ENCODE measurements at regions not wholly inside any gene's neighbourhood (a gene's known extent, or its start where the extent isn't known, plus 50 kb on each side); places are given as distances from the start of the nearest gene placed in this dataset.
A peak's percentile ranks its signal among the peaks of the same experiment; 100 is the strongest.
"Not testable (repeated sequence)": the region's sequence is repeated elsewhere in the genome, so short reads cannot be mapped to it uniquely, and the experiment has no call there.

DNA sequence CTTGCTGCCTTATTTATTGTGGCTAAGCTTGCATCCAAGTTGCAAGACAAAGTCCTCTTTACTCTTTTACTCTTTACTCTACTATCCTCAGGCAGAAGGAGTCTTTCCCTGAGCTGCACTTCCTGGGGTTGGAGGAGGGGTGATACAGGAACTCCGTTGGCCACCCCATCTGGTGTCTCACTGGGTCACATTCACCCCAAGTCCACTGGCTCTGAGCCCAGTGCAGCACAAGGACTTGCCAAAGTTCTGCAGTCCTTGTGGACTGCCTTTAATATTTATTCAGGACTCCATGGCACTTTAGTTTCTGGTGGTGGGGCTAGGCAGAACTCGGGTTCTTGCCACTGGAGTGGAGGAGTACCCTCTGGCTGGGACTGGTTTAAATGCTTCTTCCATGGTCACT lies 165.4 kb upstream of the KCNH8 start:
- H3K4me3 ChIP-seq (ENCODE audit: low read depth, low read length), result no peak overlapping the region
- no peak for DNase-seq (ENCODE audit: low read depth)
- TF ChIP-seq MYC (IDR thresholded peaks at IDR 0.05; ENCODE audit: low read depth, low read length) (no peak), POLR2A (IDR thresholded peaks at IDR 0.05; ENCODE audit: extremely low read depth, insufficient read length) (no peak)
- TF ChIP-seq, protein P1, sequence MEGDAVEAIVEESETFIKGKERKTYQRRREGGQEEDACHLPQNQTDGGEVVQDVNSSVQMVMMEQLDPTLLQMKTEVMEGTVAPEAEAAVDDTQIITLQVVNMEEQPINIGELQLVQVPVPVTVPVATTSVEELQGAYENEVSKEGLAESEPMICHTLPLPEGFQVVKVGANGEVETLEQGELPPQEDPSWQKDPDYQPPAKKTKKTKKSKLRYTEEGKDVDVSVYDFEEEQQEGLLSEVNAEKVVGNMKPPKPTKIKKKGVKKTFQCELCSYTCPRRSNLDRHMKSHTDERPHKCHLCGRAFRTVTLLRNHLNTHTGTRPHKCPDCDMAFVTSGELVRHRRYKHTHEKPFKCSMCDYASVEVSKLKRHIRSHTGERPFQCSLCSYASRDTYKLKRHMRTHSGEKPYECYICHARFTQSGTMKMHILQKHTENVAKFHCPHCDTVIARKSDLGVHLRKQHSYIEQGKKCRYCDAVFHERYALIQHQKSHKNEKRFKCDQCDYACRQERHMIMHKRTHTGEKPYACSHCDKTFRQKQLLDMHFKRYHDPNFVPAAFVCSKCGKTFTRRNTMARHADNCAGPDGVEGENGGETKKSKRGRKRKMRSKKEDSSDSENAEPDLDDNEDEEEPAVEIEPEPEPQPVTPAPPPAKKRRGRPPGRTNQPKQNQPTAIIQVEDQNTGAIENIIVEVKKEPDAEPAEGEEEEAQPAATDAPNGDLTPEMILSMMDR (IDR thresholded peaks at IDR 0.05; ENCODE audit: low read depth, low read length), result no peak
- TF ChIP-seq, protein P2, sequence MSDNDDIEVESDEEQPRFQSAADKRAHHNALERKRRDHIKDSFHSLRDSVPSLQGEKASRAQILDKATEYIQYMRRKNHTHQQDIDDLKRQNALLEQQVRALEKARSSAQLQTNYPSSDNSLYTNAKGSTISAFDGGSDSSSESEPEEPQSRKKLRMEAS (IDR thresholded peaks at IDR 0.05; ENCODE audit: low read depth, low read length), result no peak

DNA sequence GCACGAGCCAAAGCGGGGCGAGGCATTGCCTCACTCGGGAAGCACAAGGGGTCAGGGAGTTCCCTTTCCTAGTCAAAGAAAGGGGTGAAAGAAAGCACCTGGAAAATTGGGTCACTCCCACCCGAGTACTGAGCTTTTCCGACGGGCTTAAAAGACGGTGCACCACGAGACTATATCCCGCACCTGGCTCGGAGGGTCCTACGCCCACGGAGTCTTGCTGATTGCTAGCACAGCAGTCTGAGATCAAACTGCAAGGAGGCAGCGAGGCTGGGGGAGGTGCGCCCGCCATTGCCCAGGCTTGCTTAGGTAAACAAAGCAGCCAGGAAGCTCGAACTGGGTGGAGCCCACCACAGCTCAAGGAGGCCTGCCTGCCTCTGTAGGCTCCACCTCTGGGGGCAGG lies 172.2 kb upstream of the KCNH8 start:
- not testable (repeated sequence) for DNase-seq (ENCODE audit: low read depth); H3K4me3 ChIP-seq (ENCODE audit: low read depth, low read length)

DNA sequence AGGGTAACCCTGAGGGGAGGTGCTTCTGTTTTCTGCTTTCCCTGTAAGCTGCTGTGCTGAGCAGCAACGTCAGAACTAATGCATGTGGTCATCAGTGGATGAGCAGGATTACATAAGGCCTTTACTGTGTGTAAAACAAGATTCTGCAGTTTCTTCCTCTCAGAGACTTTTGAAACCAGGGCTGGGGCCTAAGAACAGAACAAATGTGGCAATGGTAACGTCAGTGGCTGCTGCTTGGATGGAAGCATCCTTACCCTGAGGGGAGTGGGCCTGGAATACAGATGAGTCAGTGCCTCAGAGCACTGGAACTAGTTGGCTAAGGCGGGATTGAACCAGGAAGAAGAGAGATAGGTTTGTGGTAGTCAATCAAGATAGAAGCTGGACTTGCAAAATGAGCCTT lies 180.2 kb upstream of the KCNH8 start:
- DNase-seq (ENCODE audit: low read depth), result no peak
- TF ChIP-seq, protein P2 (IDR thresholded peaks at IDR 0.05; ENCODE audit: low read depth, low read length), result no peak
- TF ChIP-seq, protein P1 (IDR thresholded peaks at IDR 0.05; ENCODE audit: low read depth, low read length), result no peak
- TF ChIP-seq MYC (IDR thresholded peaks at IDR 0.05; ENCODE audit: low read depth, low read length) (no peak), POLR2A (IDR thresholded peaks at IDR 0.05; ENCODE audit: extremely low read depth, insufficient read length) (no peak)
- no peak overlapping the region for H3K4me3 ChIP-seq (ENCODE audit: low read depth, low read length)

DNA sequence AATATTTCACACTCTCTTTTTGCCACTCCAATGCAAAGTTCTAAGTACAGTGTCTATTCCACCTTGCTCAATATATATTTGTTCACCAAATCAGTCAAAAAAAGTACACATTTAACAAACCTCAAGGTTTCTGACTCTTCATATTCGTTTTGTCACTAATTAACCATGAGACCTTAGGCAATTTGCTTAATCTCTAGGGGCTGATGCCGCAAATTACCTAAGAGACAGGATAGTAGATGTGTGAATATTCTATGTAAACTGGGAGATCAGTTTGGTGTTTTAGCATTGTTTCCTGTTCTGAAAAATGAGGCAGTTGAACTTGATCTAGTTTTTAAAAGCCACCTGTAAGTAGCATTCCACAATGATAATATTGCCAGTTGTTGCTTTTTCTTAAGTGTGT lies 182.5 kb upstream of the KCNH8 start:
- TF ChIP-seq MYC (IDR thresholded peaks at IDR 0.05; ENCODE audit: low read depth, low read length), result no peak
- no peak for TF ChIP-seq POLR2A (IDR thresholded peaks at IDR 0.05; ENCODE audit: extremely low read depth, insufficient read length)
- H3K4me3 ChIP-seq (ENCODE audit: low read depth, low read length), result no peak overlapping the region
- DNase-seq (ENCODE audit: low read depth), result no peak

DNA sequence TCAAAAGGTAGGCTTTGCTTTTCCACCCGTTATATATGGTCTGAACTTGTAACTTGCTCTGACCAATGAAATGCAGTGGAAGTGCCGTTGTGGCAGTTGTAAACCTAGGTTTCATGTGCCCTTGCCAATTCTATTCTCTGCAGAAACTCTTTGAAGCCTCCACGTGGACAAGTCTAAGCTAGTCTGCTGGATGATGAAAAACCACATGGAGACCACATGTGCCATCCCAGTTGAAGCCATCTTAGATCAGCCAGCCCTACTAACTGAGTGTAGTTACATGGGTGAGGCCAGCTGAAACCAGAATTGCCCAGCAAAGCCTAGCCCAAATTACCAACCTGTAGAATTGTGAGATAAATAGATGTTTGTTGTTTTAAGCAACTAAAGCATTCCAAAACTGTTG lies 183.7 kb upstream of the KCNH8 start:
- TF ChIP-seq, protein P2 (IDR thresholded peaks at IDR 0.05; ENCODE audit: low read depth, low read length), result peak; percentile 42; the same call in 1 of the 2 replicates
- TF ChIP-seq, protein P1 (IDR thresholded peaks at IDR 0.05; ENCODE audit: low read depth, low read length), result no peak
- TF ChIP-seq MYC (IDR thresholded peaks at IDR 0.05; ENCODE audit: low read depth, low read length) (no peak), POLR2A (IDR thresholded peaks at IDR 0.05; ENCODE audit: extremely low read depth, insufficient read length) (no peak)
- no peak overlapping the region for H3K4me3 ChIP-seq (ENCODE audit: low read depth, low read length)
- DNase-seq (ENCODE audit: low read depth), result no peak

DNA sequence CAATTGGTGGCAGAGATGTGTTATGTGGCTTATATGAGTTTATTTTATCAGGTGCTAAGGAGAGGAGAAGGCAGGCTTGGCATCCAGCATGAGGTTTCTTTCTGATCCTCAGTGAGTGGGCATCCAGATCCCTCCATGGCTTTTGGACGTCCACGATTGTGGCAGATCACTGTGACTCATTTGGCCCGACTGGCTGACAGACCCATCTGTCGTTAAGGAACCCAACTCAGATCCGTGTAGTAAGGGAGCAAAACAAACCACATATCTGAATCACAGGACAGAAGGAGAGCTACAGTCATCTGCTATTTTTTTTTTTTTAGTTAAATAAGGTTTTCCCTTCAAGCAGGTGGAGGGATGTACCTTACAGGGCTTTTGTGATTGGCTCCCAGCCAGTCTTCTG lies 197.0 kb upstream of the KCNH8 start:
- H3K4me3 ChIP-seq (ENCODE audit: low read depth, low read length), result no peak overlapping the region
- no peak for DNase-seq (ENCODE audit: low read depth)
- TF ChIP-seq, protein P1 (IDR thresholded peaks at IDR 0.05; ENCODE audit: low read depth, low read length), result no peak
- TF ChIP-seq, protein P2 (IDR thresholded peaks at IDR 0.05; ENCODE audit: low read depth, low read length), result no peak
- TF ChIP-seq MYC (IDR thresholded peaks at IDR 0.05; ENCODE audit: low read depth, low read length) (no peak), POLR2A (IDR thresholded peaks at IDR 0.05; ENCODE audit: extremely low read depth, insufficient read length) (no peak)

DNA sequence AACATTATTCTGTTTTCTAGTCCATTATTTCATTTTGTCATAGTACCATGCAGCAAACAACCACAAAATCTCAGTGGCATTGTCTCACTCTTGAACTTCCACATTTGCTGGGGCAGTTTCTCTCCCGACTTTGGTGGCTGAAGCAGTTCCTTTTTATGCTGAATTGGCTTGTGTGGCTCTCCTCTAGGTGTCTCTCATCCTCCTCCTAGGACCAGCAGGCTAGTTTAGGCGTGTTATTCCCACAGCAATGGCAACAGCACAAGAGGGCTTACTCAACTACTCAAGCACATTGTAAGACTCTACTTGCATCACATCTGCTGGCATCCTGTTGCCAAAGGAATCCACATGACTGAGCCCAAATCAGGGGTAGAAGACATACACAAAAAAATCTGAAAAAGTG lies 201.8 kb upstream of the KCNH8 start:
- peak; percentile 63 for DNase-seq (ENCODE audit: low read depth)
- TF ChIP-seq MYC (IDR thresholded peaks at IDR 0.05; ENCODE audit: low read depth, low read length), result no peak
- TF ChIP-seq, protein P1 (IDR thresholded peaks at IDR 0.05; ENCODE audit: low read depth, low read length), result peak; percentile 26
- no peak overlapping the region for H3K4me3 ChIP-seq (ENCODE audit: low read depth, low read length)

Measured in NB4 (cell line).